Adrenal gland (tissue), 9 donors: ENCODE measurements at regions not wholly inside any gene's neighbourhood (a gene's known extent, or its start where the extent isn't known, plus 50 kb on each side); places are given as distances from the start of the nearest gene placed in this dataset.

Experiments
- DNase-seq, 7 donors: peaks; one replicate each; pipeline ENCODE4 v3.0.0-alpha.2; 2019 to 2020
- H3K27ac ChIP-seq, 5 donors: fragments of 200-600 bp; sonication (generic) in 4 of 5; 1 replicate in 3 of 5; 2 replicates in 2 of 5; pipeline versions ENCODE4 v1.5.1 to v1.8.0; 2016 to 2020; ENCODE audit warnings: mild to moderate bottlenecking in 1 of 5
- H3K27me3 ChIP-seq: fragments of 200-600 bp; 2 replicates; pipeline ENCODE4 v1.8.0; 2021
- H3K36me3 ChIP-seq, 2 donors: fragments of 200-600 bp; replicated peaks in 1 of 2; 1 replicate in 1 of 2; 2 replicates in 1 of 2; pipeline versions ENCODE4 v1.5.1 to v1.8.0; 2018 to 2022
- H3K4me1 ChIP-seq, 2 donors: fragments of 200-600 bp; replicated peaks in 1 of 2; 1 replicate in 1 of 2; 2 replicates in 1 of 2; pipeline versions ENCODE4 v1.5.1 to v1.8.0; 2018 to 2021
- H3K4me3 ChIP-seq, 4 donors: fragments of 200-600 bp; sonication (generic) in 3 of 4; one replicate each; pipeline ENCODE4 v1.5.1; 2016 to 2018
- H3K9me3 ChIP-seq, 3 donors: fragments of 200-600 bp; sonication (generic) in 1 of 3; replicated peaks in 1 of 3; 1 replicate in 2 of 3; 2 replicates in 1 of 3; pipeline versions ENCODE4 v1.5.1 to v1.8.0; 2016 to 2021
- CTCF ChIP-seq, 6 experiments: fragments of 450-650 bp in 4 of 6; fragments of 200-600 bp in 2 of 6; sonication (generic) in 1 of 6; IDR thresholded peaks; 1 replicate in 5 of 6; 2 replicates in 1 of 6; pipeline versions ENCODE4 v1.5.1 to v1.8.0; 2016 to 2021; ENCODE audit warnings: antibody characterized with exemption in 6 of 6, mild to moderate bottlenecking in 2 of 6, moderate library complexity in 1 of 6
- POLR2A ChIP-seq, 2 donors: fragments of 450-650 bp; IDR thresholded peaks; one replicate each; pipeline ENCODE4 v1.6.1; 2017; ENCODE audit warnings: antibody characterized with exemption in 2 of 2, mild to moderate bottlenecking in 2 of 2, moderate library complexity in 1 of 2
- WGBS, 4 donors: extraction: QIAGEN DNeasy Blood & Tissue Kit in 2 of 4; methylation state at CpG; one replicate each; pipeline versions ENCODE4 v1.1.5 to v1.1.7; 2013 to 2017; 5-methylcytosine and 5-hydroxymethylcytosine counted together
- intact Hi-C, 2 donors: fragments of 100-400 bp; cut with DNase I; formaldehyde crosslinking; loops; one replicate each; pipeline versions ENCODE4 v1.14.1 to v1.15.0; 2022 to 2023
- donor health status: healthy with polysubstance abuse.
- donor health status: Bipolar disorder and iron deficiency.
- donor health status: DM: yes; HTN: yes; CAD: no.
- donor health status: DM: no; HTN: no; CAD: no.
- donor health status: DM: no; HTN: no; CAD: no.

- Histone ChIP-seq H3K27ac (no peak overlapping the region), H3K27me3 (no peaks in the 10 kb centered on the region), H3K4me3 (no peak overlapping the region), H3K36me3 (no peaks in the 10 kb centered on the region), H3K9me3 (no peaks in the 10 kb centered on the region), H3K4me1 (peaks cover 0 to under 1% of the 10 kb centered on the region in 2 donors)
- TF ChIP-seq CTCF (IDR thresholded peaks at IDR 0.05) (no peak), POLR2A (IDR thresholded peaks at IDR 0.05) (no peak)
- 85 to 96% (median 91%) methylated on average over 2 of the region's 2 CpGs for WGBS, 4 donors
- intact Hi-C loops = no loop called here
- DNase-seq = no peak
These were observed 101.4 kb downstream of the SIPA1L2 start for GRCh38 chr1:232528472-232529089.

DNA sequence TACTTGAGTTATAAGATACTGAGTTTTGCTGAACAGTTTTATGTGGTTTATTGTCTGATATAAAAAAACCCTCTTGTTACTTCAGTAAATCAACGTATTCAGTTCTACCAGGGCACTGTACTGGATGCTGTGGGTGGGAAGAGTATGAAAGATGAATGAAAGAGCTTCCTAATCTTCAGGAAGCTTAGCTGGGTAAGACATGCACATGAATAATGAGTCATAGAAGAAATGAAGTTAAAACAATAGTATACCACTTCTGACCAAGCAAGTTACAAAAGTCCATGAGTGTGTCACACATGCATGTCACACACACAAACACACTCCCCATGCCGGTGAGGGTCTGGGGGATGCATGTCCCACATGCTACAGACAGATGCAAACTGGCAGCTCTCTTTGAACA is 105.9 kb downstream of the SIPA1L2 start:
- TF ChIP-seq POLR2A (IDR thresholded peaks at IDR 0.05) = no peak
- TF ChIP-seq CTCF (IDR thresholded peaks at IDR 0.05) = no peak
- Histone ChIP-seq H3K4me1 (peaks cover 0 to 6% of the 10 kb centered on the region in 2 donors), H3K9me3 (no peaks in the 10 kb centered on the region), H3K4me3 (no peak overlapping the region), H3K36me3 (no peaks in the 10 kb centered on the region), H3K27ac (no peak overlapping the region), H3K27me3 (no peaks in the 10 kb centered on the region)
- DNase-seq = no peak
- intact Hi-C loops = no loop called here
- WGBS, 4 donors = 78 to 85% (median 79%) methylated on average over 2 of the region's 2 CpGs

- DNase-seq = no peak
- no peaks in the 10 kb centered on the region for H3K9me3 ChIP-seq
- no peaks in the 10 kb centered on the region for H3K36me3 ChIP-seq
- 87 to 100% (median 94%) methylated on average over 1 of the region's 1 CpG for WGBS, 4 donors
- no peak overlapping the region for H3K27ac ChIP-seq
- H3K4me1 ChIP-seq = peaks cover 0 to 6% of the 10 kb centered on the region in 2 donors
- intact Hi-C loops = no loop called here
- TF ChIP-seq POLR2A (IDR thresholded peaks at IDR 0.05) (no peak), CTCF (IDR thresholded peaks at IDR 0.05) (no peak)
- no peaks in the 10 kb centered on the region for H3K27me3 ChIP-seq
- H3K4me3 ChIP-seq = no peak overlapping the region
These were observed 107.7 kb downstream of the SIPA1L2 start for GRCh38 chr1:232522189-232522588.

GRCh38 chr1:232521660-232522059 is 108.3 kb downstream of the SIPA1L2 start:
- Histone ChIP-seq H3K4me3 (no peak overlapping the region), H3K27me3 (no peaks in the 10 kb centered on the region), H3K27ac (no peak overlapping the region), H3K4me1 (peaks cover 0 to 6% of the 10 kb centered on the region in 2 donors), H3K36me3 (no peaks in the 10 kb centered on the region), H3K9me3 (no peaks in the 10 kb centered on the region)
- intact Hi-C loops = no loop called here
- DNase-seq = no peak
- WGBS, 4 donors = 93 to 100% (median 96%) methylated on average over 1 of the region's 1 CpG
- TF ChIP-seq POLR2A (IDR thresholded peaks at IDR 0.05) = no peak
- TF ChIP-seq CTCF (IDR thresholded peaks at IDR 0.05) = no peak
